OCI-LY1 (cell line): ENCODE measurements at regions not wholly inside any gene's neighbourhood (a gene's known extent, or its start where the extent isn't known, plus 50 kb on each side); places are given as distances from the start of the nearest gene placed in this dataset.

ENCODE experiments used
- H2AFZ ChIP-seq: fragments of 200-600 bp; sonication (generic), shearing (Covaris generic); 2 replicates; pipeline ENCODE4 v1.6.0; 2014; ENCODE audit warnings: antibody characterized with exemption, mild to moderate bottlenecking, low read length
- H3F3A ChIP-seq: fragments of 200-600 bp; sonication (generic), shearing (Covaris generic); 2 replicates; pipeline ENCODE4 v1.6.0; 2014; ENCODE audit warnings: mild to moderate bottlenecking, antibody characterized with exemption, low read length, moderate library complexity; ENCODE audit not compliant: insufficient read depth
- H3K27ac ChIP-seq: fragments of 200-600 bp; sonication (generic); 2 replicates; pipeline ENCODE4 v1.5.1; 2014; ENCODE audit warnings: low read length, mixed run types, mild to moderate bottlenecking, low read depth; ENCODE audit not compliant: poor library complexity, severe bottlenecking
- H3K27me3 ChIP-seq: fragments of 200-600 bp; sonication (generic); 2 replicates; pipeline ENCODE4 v1.6.0; 2014; ENCODE audit warnings: antibody characterized with exemption, mild to moderate bottlenecking, low read length, moderate library complexity; ENCODE audit not compliant: insufficient read depth
- H3K36me3 ChIP-seq: fragments of 200-600 bp; sonication (generic); 2 replicates; pipeline ENCODE4 v1.6.1; 2014; ENCODE audit warnings: mild to moderate bottlenecking, antibody characterized with exemption, low read length, moderate library complexity, mixed read lengths; ENCODE audit not compliant: insufficient read depth
- H3K4me1 ChIP-seq: fragments of 200-600 bp; sonication (generic); 2 replicates; pipeline ENCODE4 v1.5.1; 2014; ENCODE audit warnings: mild to moderate bottlenecking, low read length, moderate library complexity; ENCODE audit not compliant: insufficient read depth, severe bottlenecking
- H3K4me2 ChIP-seq: fragments of 200-600 bp; sonication (generic), shearing (Covaris generic); 2 replicates; pipeline ENCODE4 v1.6.1; 2014; ENCODE audit warnings: low read length
- H3K4me3 ChIP-seq: fragments of 200-600 bp; sonication (generic); 2 replicates; pipeline ENCODE4 v1.5.1; 2014; ENCODE audit warnings: low read length, low read depth, mild to moderate bottlenecking, mixed read lengths; ENCODE audit not compliant: poor library complexity, severe bottlenecking
- H3K79me2 ChIP-seq: fragments of 200-600 bp; shearing (Covaris generic); 2 replicates; pipeline ENCODE4 v1.6.1; 2016; ENCODE audit warnings: mixed run types, low read length, mixed read lengths; ENCODE audit not compliant: insufficient read depth
- H3K9ac ChIP-seq: fragments of 200-600 bp; sonication (generic), shearing (Covaris generic); 2 replicates; pipeline ENCODE4 v1.6.1; 2014; ENCODE audit warnings: mild to moderate bottlenecking, low read length, mixed read lengths
- H3K9me2 ChIP-seq: fragments of 200-600 bp; sonication (generic), shearing (Covaris generic); 2 replicates; pipeline ENCODE4 v1.6.1; 2014; ENCODE audit warnings: low read depth, mild to moderate bottlenecking, low read length, mixed read lengths
- H3K9me3 ChIP-seq: fragments of 200-600 bp; shearing (Covaris generic); 2 replicates; pipeline ENCODE4 v1.6.1; 2014; ENCODE audit warnings: low read length, mixed read lengths
- H4K20me1 ChIP-seq: fragments of 200-600 bp; sonication (generic), shearing (Covaris generic); 2 replicates; pipeline ENCODE4 v1.6.0; 2016; ENCODE audit warnings: mild to moderate bottlenecking, low read length; ENCODE audit not compliant: insufficient read depth
- EZH2 ChIP-seq: fragments of 200-600 bp; sonication (generic), shearing (Covaris generic); IDR thresholded peaks from 2 replicates; pipeline ENCODE4 v1.8.0; 2017; ENCODE audit warnings: borderline replicate concordance, mixed run types, mild to moderate bottlenecking, antibody characterized with exemption, low read length, moderate library complexity, mixed read lengths
- TF ChIP-seq, protein P1 (sequence below): fragments of 200-600 bp; sonication (generic), shearing (Covaris generic); IDR thresholded peaks from 2 replicates; pipeline ENCODE4 v1.5.1; 2017; ENCODE audit warnings: mild to moderate bottlenecking, antibody characterized with exemption, low read length, moderate library complexity, mixed read lengths

DNA sequence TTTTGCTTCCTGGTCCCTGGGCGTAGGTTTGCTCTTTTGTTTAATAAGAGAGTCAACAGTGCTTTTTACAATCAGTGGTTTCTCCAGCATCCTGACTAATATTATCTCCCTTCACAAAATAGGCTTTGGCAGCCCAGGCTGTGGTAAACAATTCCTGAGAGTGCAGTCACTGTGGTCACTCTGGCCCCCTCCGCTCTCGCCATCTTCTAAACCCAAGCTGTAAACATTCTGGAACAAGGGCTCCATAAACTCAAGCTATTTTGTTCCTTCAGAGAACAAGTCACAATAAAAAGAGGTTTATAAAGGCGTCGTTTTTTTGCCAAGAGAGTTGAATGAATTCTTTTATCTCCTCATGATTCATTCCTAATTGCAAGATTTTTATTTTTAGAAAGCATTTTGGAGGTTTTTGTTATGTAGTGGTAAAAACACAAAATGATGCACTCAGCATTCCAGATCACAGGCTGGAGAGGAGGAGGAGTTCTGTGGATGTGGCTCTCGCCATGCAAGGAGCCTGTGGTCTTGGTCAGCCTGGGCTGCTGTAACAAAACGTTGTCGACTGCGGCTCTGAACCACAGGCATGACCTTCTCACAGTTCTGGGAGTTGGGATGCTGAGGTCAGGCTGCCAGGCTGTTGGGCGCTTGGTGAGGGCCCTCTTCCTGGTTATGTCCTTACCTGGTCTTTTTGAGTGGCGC, 486.4 kb upstream of the FAT1 start:
- H3F3A ChIP-seq, result no peaks in the 10 kb centered on the region
- H4K20me1 ChIP-seq, result no peaks in the 10 kb centered on the region
- H2AFZ ChIP-seq, result no peak overlapping the region
- no peaks in the 10 kb centered on the region for H3K27me3 ChIP-seq
- H3K27ac ChIP-seq, result no peak overlapping the region
- H3K4me3 ChIP-seq, result no peak overlapping the region
- H3K9ac ChIP-seq, result no peak overlapping the region
- no peak overlapping the region for H3K4me2 ChIP-seq
- H3K36me3 ChIP-seq, result no peaks in the 10 kb centered on the region
- peaks cover 5% of the 10 kb centered on the region; the same call in 1 of the 2 replicates for H3K9me3 ChIP-seq
- no peaks in the 10 kb centered on the region for H3K79me2 ChIP-seq
- TF ChIP-seq, protein P1, sequence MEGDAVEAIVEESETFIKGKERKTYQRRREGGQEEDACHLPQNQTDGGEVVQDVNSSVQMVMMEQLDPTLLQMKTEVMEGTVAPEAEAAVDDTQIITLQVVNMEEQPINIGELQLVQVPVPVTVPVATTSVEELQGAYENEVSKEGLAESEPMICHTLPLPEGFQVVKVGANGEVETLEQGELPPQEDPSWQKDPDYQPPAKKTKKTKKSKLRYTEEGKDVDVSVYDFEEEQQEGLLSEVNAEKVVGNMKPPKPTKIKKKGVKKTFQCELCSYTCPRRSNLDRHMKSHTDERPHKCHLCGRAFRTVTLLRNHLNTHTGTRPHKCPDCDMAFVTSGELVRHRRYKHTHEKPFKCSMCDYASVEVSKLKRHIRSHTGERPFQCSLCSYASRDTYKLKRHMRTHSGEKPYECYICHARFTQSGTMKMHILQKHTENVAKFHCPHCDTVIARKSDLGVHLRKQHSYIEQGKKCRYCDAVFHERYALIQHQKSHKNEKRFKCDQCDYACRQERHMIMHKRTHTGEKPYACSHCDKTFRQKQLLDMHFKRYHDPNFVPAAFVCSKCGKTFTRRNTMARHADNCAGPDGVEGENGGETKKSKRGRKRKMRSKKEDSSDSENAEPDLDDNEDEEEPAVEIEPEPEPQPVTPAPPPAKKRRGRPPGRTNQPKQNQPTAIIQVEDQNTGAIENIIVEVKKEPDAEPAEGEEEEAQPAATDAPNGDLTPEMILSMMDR, result no peak
- no peak for TF ChIP-seq EZH2
- peaks cover 7% of the 10 kb centered on the region for H3K4me1 ChIP-seq
- H3K9me2 ChIP-seq, result no peaks in the 10 kb centered on the region

DNA sequence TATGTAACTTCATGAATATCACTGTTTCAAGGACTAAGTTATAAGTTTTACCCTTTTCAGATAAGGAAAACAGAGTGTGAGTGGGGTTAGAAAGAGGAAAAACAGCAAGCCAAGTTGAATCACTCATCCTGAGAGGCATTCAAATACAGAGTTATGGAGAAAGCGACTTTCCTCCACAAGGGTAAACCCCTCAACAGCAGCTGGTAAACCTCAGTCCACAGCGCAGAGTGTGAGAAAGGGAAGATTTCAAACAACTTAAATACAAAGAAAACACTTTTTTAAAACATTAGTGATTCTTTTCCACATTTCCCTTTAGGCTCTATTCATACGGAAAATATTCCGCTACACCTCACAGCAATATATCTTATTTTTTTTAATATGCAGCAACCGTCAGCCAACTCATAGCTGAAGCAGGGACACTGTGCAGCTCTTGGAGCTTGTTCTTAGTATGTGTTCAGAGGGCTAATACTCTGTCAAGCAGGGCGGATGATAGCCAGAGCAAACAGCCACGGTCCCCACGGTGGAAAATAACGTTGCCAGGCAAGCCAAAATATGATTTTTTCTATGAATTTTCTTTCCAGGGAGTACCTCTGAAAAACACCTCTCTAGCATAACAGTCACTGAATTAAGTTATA, 488.9 kb upstream of the FAT1 start:
- no peaks in the 10 kb centered on the region for H3F3A ChIP-seq
- H3K9ac ChIP-seq, result no peak overlapping the region
- no peak overlapping the region for H3K4me3 ChIP-seq
- no peaks in the 10 kb centered on the region for H3K79me2 ChIP-seq
- peaks cover 7% of the 10 kb centered on the region for H3K4me1 ChIP-seq
- 0 out of 2 replicates have a peak overlapping the region, but pooled peaks have one; percentile 56 for H2AFZ ChIP-seq
- H4K20me1 ChIP-seq, result no peaks in the 10 kb centered on the region
- TF ChIP-seq, protein P1, result no peak
- TF ChIP-seq EZH2, result no peak
- H3K36me3 ChIP-seq, result no peaks in the 10 kb centered on the region
- no peak overlapping the region for H3K4me2 ChIP-seq
- H3K27me3 ChIP-seq, result no peaks in the 10 kb centered on the region
- no peaks in the 10 kb centered on the region for H3K9me2 ChIP-seq
- peaks cover 7% of the 10 kb centered on the region for H3K9me3 ChIP-seq
- no peak overlapping the region for H3K27ac ChIP-seq

DNA sequence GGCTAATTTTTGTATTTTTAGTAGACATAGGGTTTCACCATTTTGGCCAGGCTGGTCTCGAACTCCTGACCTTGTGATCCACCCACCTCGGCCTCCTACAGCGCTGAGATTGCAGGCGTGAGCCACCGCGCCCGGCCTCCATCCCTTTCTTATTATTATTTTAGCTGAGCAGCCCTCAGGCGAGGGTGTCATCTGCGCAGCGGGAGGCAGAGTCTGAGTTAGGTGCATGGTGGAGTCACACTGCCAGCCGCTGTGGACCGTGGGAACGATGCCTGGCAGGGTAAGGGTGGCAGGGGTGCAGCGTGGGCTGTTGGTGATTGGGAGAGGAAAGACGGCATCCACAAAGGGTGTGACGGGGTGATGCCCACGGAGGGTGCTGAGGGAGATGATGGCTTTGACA, 491.8 kb upstream of the FAT1 start:
- Histone ChIP-seq H3K9ac (no peak overlapping the region), H3K79me2 (no peaks in the 10 kb centered on the region), H3K9me2 (no peaks in the 10 kb centered on the region), H3K36me3 (no peaks in the 10 kb centered on the region), H4K20me1 (no peaks in the 10 kb centered on the region), H3K4me2 (no peak overlapping the region), H3K4me1 (peaks cover 7% of the 10 kb centered on the region), H2AFZ (no peak overlapping the region), H3K9me3 (peaks cover 7% of the 10 kb centered on the region), H3K27me3 (no peaks in the 10 kb centered on the region), H3K4me3 (no peak overlapping the region), H3F3A (no peaks in the 10 kb centered on the region), H3K27ac (no peak overlapping the region)
- no peak for TF ChIP-seq EZH2
- TF ChIP-seq, protein P1, result no peak
